ENCODE measurements at regions not wholly inside any gene's neighbourhood (a gene's known extent, or its start where the extent isn't known, plus 50 kb on each side); places are given as distances from the start of the nearest gene placed in this dataset.
"Not testable (repeated sequence)": the region's sequence is repeated elsewhere in the genome, so short reads cannot be mapped to it uniquely, and the experiment has no call there.

- DNase-seq = not testable (repeated sequence)
These were observed 68.1 kb downstream of the GOLGA6L6 start for GRCh38 chr15:20473465-20473864.

GRCh38 chr15:20472983-20473382, 68.6 kb downstream of the GOLGA6L6 start:
- not testable (repeated sequence) for DNase-seq

GRCh38 chr15:20470810-20471209, 70.8 kb downstream of the GOLGA6L6 start:
- not testable (repeated sequence) for DNase-seq

GRCh38 chr15:20441138-20441537, 100.5 kb downstream of the GOLGA6L6 start:
- not testable (repeated sequence) for DNase-seq

- not testable (repeated sequence) for DNase-seq
These were observed 101.2 kb downstream of the GOLGA6L6 start for GRCh38 chr15:20440390-20440789.

GRCh38 chr15:20439111-20439510, 102.5 kb downstream of the GOLGA6L6 start:
- not testable (repeated sequence) for DNase-seq

GRCh38 chr15:20438255-20438654, 103.3 kb downstream of the GOLGA6L6 start:
- not testable (repeated sequence) for DNase-seq

GRCh38 chr15:20433468-20433867, 108.1 kb downstream of the GOLGA6L6 start:
- DNase-seq = not testable (repeated sequence)

GRCh38 chr15:20430495-20430894, 111.1 kb downstream of the GOLGA6L6 start:
- not testable (repeated sequence) for DNase-seq

- DNase-seq = not testable (repeated sequence)
These were observed 120.9 kb downstream of the GOLGA6L6 start for GRCh38 chr15:20420710-20421109.

GRCh38 chr15:20416618-20417017, 125.0 kb downstream of the GOLGA6L6 start:
- DNase-seq = not testable (repeated sequence)

GRCh38 chr15:20409667-20410198, 131.9 kb downstream of the GOLGA6L6 start:
- DNase-seq = not testable (repeated sequence)

- no peak for DNase-seq
These were observed 132.4 kb downstream of the GOLGA6L6 start for GRCh38 chr15:20409247-20409646.

- no peak for DNase-seq
These were observed 134.0 kb downstream of the GOLGA6L6 start for GRCh38 chr15:20407553-20407952.

GRCh38 chr15:20404571-20404970, 137.0 kb downstream of the GOLGA6L6 start:
- DNase-seq = not testable (repeated sequence)

- not testable (repeated sequence) for DNase-seq
These were observed 139.0 kb downstream of the GOLGA6L6 start for GRCh38 chr15:20402586-20402985.

GRCh38 chr15:20401058-20401457, 140.5 kb downstream of the GOLGA6L6 start:
- DNase-seq = not testable (repeated sequence)

- DNase-seq = not testable (repeated sequence)
These were observed 142.9 kb downstream of the GOLGA6L6 start for GRCh38 chr15:20398680-20399079.

GRCh38 chr15:20388161-20388560, 153.4 kb downstream of the GOLGA6L6 start:
- not testable (repeated sequence) for DNase-seq

- no peak for DNase-seq
These were observed 155.4 kb downstream of the GOLGA6L6 start for GRCh38 chr15:20386198-20386597.

- not testable (repeated sequence) for DNase-seq
These were observed 161.4 kb downstream of the GOLGA6L6 start for GRCh38 chr15:20380199-20380598.

GRCh38 chr15:20376872-20377271, 164.7 kb downstream of the GOLGA6L6 start:
- no peak for DNase-seq

- DNase-seq = not testable (repeated sequence)
These were observed 169.2 kb downstream of the GOLGA6L6 start for GRCh38 chr15:20372416-20372815.

- no peak for DNase-seq
These were observed 172.1 kb downstream of the GOLGA6L6 start for GRCh38 chr15:20369500-20369899.

- DNase-seq = no peak
These were observed 172.6 kb downstream of the GOLGA6L6 start for GRCh38 chr15:20368974-20369373.
